Naive thymus-derived CD4-positive, alpha-beta T cell (primary cell): ENCODE measurements at regions not wholly inside any gene's neighbourhood (a gene's known extent, or its start where the extent isn't known, plus 50 kb on each side); places are given as distances from the start of the nearest gene placed in this dataset.

Experiments used
- ATAC-seq: fragments of 150-1000 bp; cut with Tn5 transposase; 2 replicates; pipeline ENCODE4 v1.10.0; 2021; ENCODE audit warnings: mild to moderate bottlenecking, moderate library complexity
- CTCF ChIA-PET: fragments of 350-600 bp; sonication (Branson Sonifier 250); formaldehyde crosslinking; loops from one replicate; lab custom pipeline; 2021; ENCODE audit warnings: antibody characterized with exemption; lab: Charles Lee
- POLR2A ChIA-PET: fragments of 350-600 bp; sonication (Branson Sonifier 250); formaldehyde crosslinking; loops from one replicate; lab custom pipeline; 2021; ENCODE audit warnings: antibody characterized with exemption, inconsistent platforms; lab: Charles Lee
- DNase-seq, 9 donors: peaks; one replicate each; pipeline versions ENCODE4 v3.0.0 to v3.0.0-alpha.2; 2020 to 2022; ENCODE audit warnings: mixed read lengths in 1 of 9
- H3K27ac ChIP-seq: one replicate; pipeline ENCODE4 v1.7.0; 2013; ENCODE audit warnings: mild to moderate bottlenecking, low read depth, low read length, moderate library complexity
- H3K27me3 ChIP-seq, 2 donors: one replicate each; pipeline ENCODE4 v1.7.0; 2013; ENCODE audit warnings: low read length in 2 of 2, mild to moderate bottlenecking in 2 of 2, moderate library complexity in 2 of 2; ENCODE audit not compliant: control insufficient read depth in 2 of 2, insufficient read depth in 2 of 2
- H3K36me3 ChIP-seq, 3 experiments: 1 replicate in 2 of 3; 2 replicates in 1 of 3; pipeline ENCODE4 v1.7.0; 2013; ENCODE audit warnings: low read length in 3 of 3, mild to moderate bottlenecking in 3 of 3, moderate library complexity in 1 of 3; ENCODE audit not compliant: insufficient read depth in 3 of 3, control insufficient read depth in 2 of 3
- H3K4me1 ChIP-seq, 2 donors: one replicate each; pipeline ENCODE4 v1.7.0; 2013; ENCODE audit warnings: low read length in 2 of 2, mild to moderate bottlenecking in 2 of 2, moderate library complexity in 1 of 2; ENCODE audit not compliant: control insufficient read depth in 2 of 2, insufficient read depth in 2 of 2
- H3K4me3 ChIP-seq: 2 replicates; pipeline ENCODE4 v1.7.0; 2013; ENCODE audit warnings: mild to moderate bottlenecking, low read length
- H3K9me3 ChIP-seq, 3 experiments: 1 replicate in 2 of 3; 2 replicates in 1 of 3; pipeline ENCODE4 v1.7.0; 2013; ENCODE audit warnings: low read length in 3 of 3; ENCODE audit not compliant: control insufficient read depth in 2 of 3
- H3K27ac Mint-ChIP-seq, 9 donors: one replicate each; pipeline ENCODE4 v1.8.0; 2020 to 2022; ENCODE audit warnings: mixed read lengths in 9 of 9, mild to moderate bottlenecking in 8 of 9, moderate library complexity in 5 of 9, inconsistent platforms in 2 of 9
- H3K27me3 Mint-ChIP-seq, 5 donors: one replicate each; pipeline ENCODE4 v1.8.0; 2021 to 2022; ENCODE audit warnings: mixed read lengths in 5 of 5, mild to moderate bottlenecking in 1 of 5
- H3K36me3 Mint-ChIP-seq, 5 donors: one replicate each; pipeline ENCODE4 v1.8.0; 2020 to 2022; ENCODE audit warnings: mixed read lengths in 5 of 5, mild to moderate bottlenecking in 3 of 5, inconsistent platforms in 1 of 5
- H3K4me1 Mint-ChIP-seq, 7 donors: one replicate each; pipeline ENCODE4 v1.8.0; 2020 to 2022; ENCODE audit warnings: mixed read lengths in 7 of 7, mild to moderate bottlenecking in 3 of 7, inconsistent platforms in 1 of 7
- H3K4me3 Mint-ChIP-seq, 10 donors: one replicate each; pipeline ENCODE4 v1.8.0; 2020 to 2022; ENCODE audit warnings: mild to moderate bottlenecking in 10 of 10, mixed read lengths in 10 of 10, moderate library complexity in 6 of 10, inconsistent platforms in 2 of 10
- H3K9me3 Mint-ChIP-seq, 11 donors: one replicate each; pipeline ENCODE4 v1.8.0; 2020 to 2022; ENCODE audit warnings: mixed read lengths in 11 of 11, mild to moderate bottlenecking in 4 of 11, inconsistent platforms in 1 of 11, moderate library complexity in 1 of 11
- intact Hi-C, 2 donors: fragments of 100-400 bp; cut with micrococcal nuclease; formaldehyde crosslinking; loops; one replicate each; pipeline ENCODE4 v1.15.1; 2023

GRCh38 chr3:148211725-148212124 lies 486.0 kb upstream of the AGTR1 start:
- intact Hi-C loops = no loop called here
- Mint-ChIP-seq H3K36me3 (no peaks in the 10 kb centered on the region), H3K9me3 (peaks cover 0 to 11% (median 3%) of the 10 kb centered on the region in 11 donors), H3K27me3 (no peaks in the 10 kb centered on the region), H3K4me3 (no peak overlapping the region), H3K27ac (no peak overlapping the region), H3K4me1 (no peaks in the 10 kb centered on the region)
- CTCF ChIA-PET = no interaction called here
- POLR2A ChIA-PET = no interaction called here
- no peaks in the 10 kb centered on the region for H3K9me3 ChIP-seq
- no peak for ATAC-seq
- no peak overlapping the region for H3K27ac ChIP-seq
- no peaks in the 10 kb centered on the region for H3K27me3 ChIP-seq
- H3K4me3 ChIP-seq = no peak overlapping the region
- H3K36me3 ChIP-seq = no peaks in the 10 kb centered on the region
- no peaks in the 10 kb centered on the region for H3K4me1 ChIP-seq
- DNase-seq = no peak

- DNase-seq (no peak), ATAC-seq (no peak)
- Histone ChIP-seq H3K27ac (no peak overlapping the region), H3K27me3 (no peaks in the 10 kb centered on the region), H3K36me3 (no peaks in the 10 kb centered on the region), H3K4me1 (no peaks in the 10 kb centered on the region), H3K4me3 (no peak overlapping the region), H3K9me3 (no peaks in the 10 kb centered on the region)
- Mint-ChIP-seq H3K4me3 (no peak overlapping the region), H3K4me1 (no peaks in the 10 kb centered on the region), H3K27me3 (no peaks in the 10 kb centered on the region), H3K9me3 (peaks cover 0 to 11% (median 0%) of the 10 kb centered on the region in 11 donors), H3K27ac (no peak overlapping the region), H3K36me3 (no peaks in the 10 kb centered on the region)
- intact Hi-C loops = no loop called here
- POLR2A ChIA-PET = no interaction called here
- CTCF ChIA-PET = no interaction called here
These were observed 483.0 kb upstream of the AGTR1 start for GRCh38 chr3:148214705-148215104.

- no peak for DNase-seq
- no peak overlapping the region for H3K4me3 ChIP-seq
- H3K27ac ChIP-seq = no peak overlapping the region
- H3K27me3 Mint-ChIP-seq = no peaks in the 10 kb centered on the region
- no peak overlapping the region for H3K27ac Mint-ChIP-seq
- no peak for ATAC-seq
- POLR2A ChIA-PET = no interaction called here
- H3K36me3 Mint-ChIP-seq = no peaks in the 10 kb centered on the region
- CTCF ChIA-PET = no interaction called here
- H3K36me3 ChIP-seq = no peaks in the 10 kb centered on the region
- intact Hi-C loops = no loop called here
- H3K4me3 Mint-ChIP-seq = no peak overlapping the region
- no peaks in the 10 kb centered on the region for H3K9me3 ChIP-seq
- no peaks in the 10 kb centered on the region for H3K27me3 ChIP-seq
- no peaks in the 10 kb centered on the region for H3K4me1 Mint-ChIP-seq
- peaks cover 0 to 17% (median 0%) of the 10 kb centered on the region in 11 donors for H3K9me3 Mint-ChIP-seq
- H3K4me1 ChIP-seq = no peaks in the 10 kb centered on the region
These were observed 480.4 kb upstream of the AGTR1 start for GRCh38 chr3:148217317-148217716.

GRCh38 chr3:148218222-148218621 lies 479.5 kb upstream of the AGTR1 start:
- no peaks in the 10 kb centered on the region for H3K4me1 Mint-ChIP-seq
- H3K4me3 ChIP-seq = no peak overlapping the region
- no peaks in the 10 kb centered on the region for H3K9me3 ChIP-seq
- H3K9me3 Mint-ChIP-seq = peaks cover 0 to 13% (median 0%) of the 10 kb centered on the region in 11 donors
- intact Hi-C loops = no loop called here
- no peaks in the 10 kb centered on the region for H3K27me3 Mint-ChIP-seq
- no peaks in the 10 kb centered on the region for H3K4me1 ChIP-seq
- H3K36me3 Mint-ChIP-seq = no peaks in the 10 kb centered on the region
- ChIA-PET CTCF (no interaction called here), POLR2A (no interaction called here)
- H3K27me3 ChIP-seq = no peaks in the 10 kb centered on the region
- H3K27ac ChIP-seq = no peak overlapping the region
- H3K36me3 ChIP-seq = no peaks in the 10 kb centered on the region
- DNase-seq (no peak), ATAC-seq (no peak)
- no peak overlapping the region for H3K4me3 Mint-ChIP-seq
- H3K27ac Mint-ChIP-seq = no peak overlapping the region

GRCh38 chr3:148219999-148220398 lies 477.7 kb upstream of the AGTR1 start:
- no peak overlapping the region for H3K4me3 ChIP-seq
- DNase-seq (no peak), ATAC-seq (no peak)
- Mint-ChIP-seq H3K27me3 (no peaks in the 10 kb centered on the region), H3K4me1 (no peaks in the 10 kb centered on the region), H3K9me3 (peaks cover 0 to 10% (median 0%) of the 10 kb centered on the region in 11 donors), H3K4me3 (no peak overlapping the region), H3K27ac (no peak overlapping the region), H3K36me3 (no peaks in the 10 kb centered on the region)
- H3K27ac ChIP-seq = no peak overlapping the region
- POLR2A ChIA-PET = no interaction called here
- no peaks in the 10 kb centered on the region for H3K36me3 ChIP-seq
- no peaks in the 10 kb centered on the region for H3K9me3 ChIP-seq
- no peaks in the 10 kb centered on the region for H3K27me3 ChIP-seq
- intact Hi-C loops = no loop called here
- CTCF ChIA-PET = no interaction called here
- H3K4me1 ChIP-seq = no peaks in the 10 kb centered on the region

- ChIA-PET CTCF (no interaction called here), POLR2A (no interaction called here)
- Mint-ChIP-seq H3K9me3 (peaks cover 0 to 7% (median 0%) of the 10 kb centered on the region in 11 donors), H3K4me3 (no peak overlapping the region), H3K27me3 (no peaks in the 10 kb centered on the region), H3K4me1 (no peaks in the 10 kb centered on the region), H3K27ac (no peak overlapping the region), H3K36me3 (no peaks in the 10 kb centered on the region)
- no peak overlapping the region for H3K27ac ChIP-seq
- H3K4me3 ChIP-seq = no peak overlapping the region
- no peak for DNase-seq
- no peaks in the 10 kb centered on the region for H3K4me1 ChIP-seq
- no peaks in the 10 kb centered on the region for H3K9me3 ChIP-seq
- no peaks in the 10 kb centered on the region for H3K36me3 ChIP-seq
- ATAC-seq = no peak
- intact Hi-C loops = no loop called here
- no peaks in the 10 kb centered on the region for H3K27me3 ChIP-seq
These were observed 476.4 kb upstream of the AGTR1 start for GRCh38 chr3:148221303-148221702.

- no peaks in the 10 kb centered on the region for H3K27me3 Mint-ChIP-seq
- H3K27ac ChIP-seq = no peak overlapping the region
These were observed 474.4 kb upstream of the AGTR1 start for GRCh38 chr3:148223266-148223665.

More at GRCh38 chr3:148223266-148223665, 474.4 kb upstream of the AGTR1 start:
- no peaks in the 10 kb centered on the region for H3K4me1 Mint-ChIP-seq
- H3K27me3 ChIP-seq = no peaks in the 10 kb centered on the region
- no peaks in the 10 kb centered on the region for H3K36me3 Mint-ChIP-seq
- no peak overlapping the region for H3K4me3 ChIP-seq
- no peak overlapping the region for H3K27ac Mint-ChIP-seq
- ChIA-PET CTCF (no interaction called here), POLR2A (no interaction called here)
- DNase-seq (no peak), ATAC-seq (no peak)
- H3K9me3 Mint-ChIP-seq = peaks cover 0 to 7% (median 0%) of the 10 kb centered on the region in 11 donors
- H3K4me3 Mint-ChIP-seq = no peak overlapping the region
- H3K4me1 ChIP-seq = no peaks in the 10 kb centered on the region
- intact Hi-C loops = no loop called here
- H3K36me3 ChIP-seq = no peaks in the 10 kb centered on the region
- no peaks in the 10 kb centered on the region for H3K9me3 ChIP-seq
